Testis (tissue), 2 donors: ENCODE measurements at regions not wholly inside any gene's neighbourhood (a gene's known extent, or its start where the extent isn't known, plus 50 kb on each side); places are given as distances from the start of the nearest gene placed in this dataset.
A peak's percentile ranks its signal among the peaks of the same experiment; 100 is the strongest.
"Not testable (repeated sequence)": the region's sequence is repeated elsewhere in the genome, so short reads cannot be mapped to it uniquely, and the experiment has no call there.

Experiments
- DNase-seq: peaks from one replicate; pipeline ENCODE4 v3.0.0-alpha.2; 2019
- H3K27ac ChIP-seq, 2 donors: fragments of 200-600 bp; sonication (generic); one replicate each; pipeline ENCODE4 v1.5.1; 2019
- H3K27me3 ChIP-seq: fragments of 200-600 bp; sonication (generic); one replicate; pipeline ENCODE4 v1.5.1; 2019
- H3K36me3 ChIP-seq: fragments of 200-600 bp; sonication (generic); one replicate; pipeline ENCODE4 v1.5.1; 2017; ENCODE audit warnings: low read depth; ENCODE audit errors: missing control alignments
- H3K4me1 ChIP-seq: fragments of 200-600 bp; sonication (generic); one replicate; pipeline ENCODE4 v1.5.1; 2019
- H3K4me3 ChIP-seq, 2 donors: fragments of 200-600 bp; sonication (generic); one replicate each; pipeline ENCODE4 v1.5.1; 2017 to 2019
- H3K9me3 ChIP-seq: fragments of 200-600 bp; sonication (generic); one replicate; pipeline ENCODE4 v1.5.1; 2017
- POLR2A ChIP-seq: fragments of 450-650 bp; IDR thresholded peaks from one replicate; pipeline ENCODE4 v1.6.1; 2017; ENCODE audit warnings: antibody characterized with exemption, mild to moderate bottlenecking, moderate library complexity
- WGBS, 2 donors: methylation state at CpG; one replicate each; pipeline ENCODE4 v1.1.5; 2018; 5-methylcytosine and 5-hydroxymethylcytosine counted together
- intact Hi-C: fragments of 100-400 bp; cut with DNase I; formaldehyde crosslinking; loops from one replicate; pipeline ENCODE4 v1.15.1; 2023; ENCODE audit warnings: low total_unique reads
- TF ChIP-seq, protein P1 (sequence below), 3 experiments: fragments of 450-650 bp in 2 of 3; fragments of 200-600 bp in 1 of 3; sonication (generic) in 1 of 3; IDR thresholded peaks; one replicate each; pipeline ENCODE4 v1.5.1; 2016 to 2019; ENCODE audit warnings: antibody characterized with exemption in 3 of 3, mild to moderate bottlenecking in 2 of 3, moderate library complexity in 1 of 3

DNA sequence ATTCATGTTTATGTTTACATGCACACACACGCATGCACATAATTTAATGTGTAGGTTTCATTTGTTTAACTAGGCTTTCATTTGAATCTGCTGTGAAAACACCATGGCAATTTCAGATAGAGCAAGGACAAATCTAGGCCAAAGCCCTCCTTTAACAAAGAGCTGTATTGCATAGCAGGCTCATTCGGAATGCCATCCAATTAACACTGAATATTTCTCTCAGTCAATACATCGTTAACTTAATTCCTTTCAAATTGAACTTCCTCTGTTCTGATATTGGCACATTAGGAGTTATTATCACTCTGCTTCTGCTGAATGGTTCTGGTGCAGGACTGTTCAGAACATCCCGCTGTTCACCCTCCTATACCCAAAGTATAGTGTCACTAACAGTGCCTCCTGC lies 435.1 kb upstream of the CDH20 start:
- 87 to 95% methylated on average over 4 of the region's 4 CpGs for WGBS, 2 donors
- Histone ChIP-seq H3K27ac (no peak overlapping the region), H3K4me1 (no peaks in the 10 kb centered on the region), H3K27me3 (no peaks in the 10 kb centered on the region), H3K4me3 (no peak overlapping the region), H3K9me3 (no peaks in the 10 kb centered on the region), H3K36me3 (no peaks in the 10 kb centered on the region)
- DNase-seq: no peak
- no peak for TF ChIP-seq POLR2A
- TF ChIP-seq, protein P1, sequence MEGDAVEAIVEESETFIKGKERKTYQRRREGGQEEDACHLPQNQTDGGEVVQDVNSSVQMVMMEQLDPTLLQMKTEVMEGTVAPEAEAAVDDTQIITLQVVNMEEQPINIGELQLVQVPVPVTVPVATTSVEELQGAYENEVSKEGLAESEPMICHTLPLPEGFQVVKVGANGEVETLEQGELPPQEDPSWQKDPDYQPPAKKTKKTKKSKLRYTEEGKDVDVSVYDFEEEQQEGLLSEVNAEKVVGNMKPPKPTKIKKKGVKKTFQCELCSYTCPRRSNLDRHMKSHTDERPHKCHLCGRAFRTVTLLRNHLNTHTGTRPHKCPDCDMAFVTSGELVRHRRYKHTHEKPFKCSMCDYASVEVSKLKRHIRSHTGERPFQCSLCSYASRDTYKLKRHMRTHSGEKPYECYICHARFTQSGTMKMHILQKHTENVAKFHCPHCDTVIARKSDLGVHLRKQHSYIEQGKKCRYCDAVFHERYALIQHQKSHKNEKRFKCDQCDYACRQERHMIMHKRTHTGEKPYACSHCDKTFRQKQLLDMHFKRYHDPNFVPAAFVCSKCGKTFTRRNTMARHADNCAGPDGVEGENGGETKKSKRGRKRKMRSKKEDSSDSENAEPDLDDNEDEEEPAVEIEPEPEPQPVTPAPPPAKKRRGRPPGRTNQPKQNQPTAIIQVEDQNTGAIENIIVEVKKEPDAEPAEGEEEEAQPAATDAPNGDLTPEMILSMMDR (IDR thresholded peaks at IDR 0.05): no peak
- intact Hi-C loops: no loop called here

DNA sequence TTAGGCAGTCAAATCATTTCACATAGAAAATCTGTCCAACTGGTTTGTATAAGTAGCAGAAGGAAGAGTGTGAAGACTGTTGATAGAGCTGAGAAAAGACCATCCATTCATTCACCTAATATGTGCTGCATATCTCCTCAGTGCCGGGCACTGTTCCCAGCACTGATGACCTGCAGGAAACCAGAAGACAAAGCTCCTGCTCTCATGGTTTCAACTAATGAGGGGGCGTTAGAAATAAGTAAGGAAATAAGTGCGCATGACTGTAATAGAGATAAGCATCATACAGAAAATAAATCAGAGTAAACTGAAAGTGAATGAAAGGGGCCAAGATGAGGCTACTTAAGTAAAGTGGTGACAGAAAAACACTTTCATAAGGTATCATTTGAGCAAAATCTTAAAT lies 427.5 kb upstream of the CDH20 start:
- Histone ChIP-seq H3K36me3 (no peaks in the 10 kb centered on the region), H3K27me3 (no peaks in the 10 kb centered on the region), H3K4me1 (no peaks in the 10 kb centered on the region), H3K27ac (no peak overlapping the region), H3K4me3 (no peak overlapping the region), H3K9me3 (no peaks in the 10 kb centered on the region)
- intact Hi-C loops: no loop called here
- TF ChIP-seq, protein P1 (IDR thresholded peaks at IDR 0.05): no peak
- TF ChIP-seq POLR2A: no peak
- no peak for DNase-seq
- 54 to 58% methylated on average over 3 of the region's 3 CpGs for whole genome bisulfite sequencing, 2 donors

DNA sequence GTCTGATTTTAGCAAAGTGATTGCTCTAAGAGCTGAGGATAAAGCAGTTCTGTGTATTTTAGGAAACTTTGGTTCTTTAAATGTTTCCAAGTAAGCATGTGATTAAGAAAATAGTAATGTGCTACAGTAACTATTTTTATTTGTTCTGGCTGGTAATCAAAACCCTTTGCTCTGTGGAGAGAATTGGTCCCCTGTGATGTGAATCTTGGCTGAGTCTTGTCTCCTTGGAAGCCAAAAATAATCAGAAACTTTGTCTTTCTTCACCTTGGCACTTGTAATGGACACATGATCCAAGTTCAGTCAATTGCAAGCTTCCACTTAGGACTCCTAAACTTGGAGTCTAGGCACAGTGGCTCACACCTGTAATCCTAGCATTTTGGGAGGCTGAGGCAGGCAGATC lies 422.7 kb upstream of the CDH20 start:
- TF ChIP-seq, protein P1 (IDR thresholded peaks at IDR 0.05): no peak
- no peak for TF ChIP-seq POLR2A
- Histone ChIP-seq H3K36me3 (no peaks in the 10 kb centered on the region), H3K4me1 (no peaks in the 10 kb centered on the region), H3K27ac (no peak overlapping the region), H3K27me3 (no peaks in the 10 kb centered on the region), H3K4me3 (no peak overlapping the region), H3K9me3 (no peaks in the 10 kb centered on the region)
- peak; percentile 25 for DNase-seq
- intact Hi-C loops: no loop called here

DNA sequence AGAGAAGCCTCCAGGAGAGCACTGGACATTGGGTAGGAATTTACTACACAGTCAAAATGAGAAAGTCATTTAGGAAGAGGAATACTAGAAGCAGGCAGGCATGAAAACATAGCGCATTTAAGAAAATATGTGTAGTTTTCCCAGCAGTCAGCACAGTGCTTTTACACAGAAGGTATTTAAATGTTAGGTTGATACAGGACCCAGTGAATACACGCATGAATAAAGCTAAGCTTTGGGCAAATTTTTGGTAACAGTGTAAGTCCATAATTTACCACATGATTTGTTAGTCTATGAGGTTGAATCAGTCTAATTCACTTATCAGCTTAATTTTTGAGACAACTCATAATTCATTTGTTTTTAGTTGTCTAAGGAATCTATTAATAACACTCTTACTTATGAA lies 421.7 kb upstream of the CDH20 start:
- no peak for DNase-seq
- Histone ChIP-seq H3K4me1 (no peaks in the 10 kb centered on the region), H3K9me3 (no peaks in the 10 kb centered on the region), H3K27ac (no peak overlapping the region), H3K27me3 (no peaks in the 10 kb centered on the region), H3K4me3 (no peak overlapping the region), H3K36me3 (no peaks in the 10 kb centered on the region)
- TF ChIP-seq, protein P1 (IDR thresholded peaks at IDR 0.05): no peak
- no peak for TF ChIP-seq POLR2A
- intact Hi-C loops: no loop called here
- 83% methylated on average over 2 of the region's 2 CpGs for WGBS, 2 donors

DNA sequence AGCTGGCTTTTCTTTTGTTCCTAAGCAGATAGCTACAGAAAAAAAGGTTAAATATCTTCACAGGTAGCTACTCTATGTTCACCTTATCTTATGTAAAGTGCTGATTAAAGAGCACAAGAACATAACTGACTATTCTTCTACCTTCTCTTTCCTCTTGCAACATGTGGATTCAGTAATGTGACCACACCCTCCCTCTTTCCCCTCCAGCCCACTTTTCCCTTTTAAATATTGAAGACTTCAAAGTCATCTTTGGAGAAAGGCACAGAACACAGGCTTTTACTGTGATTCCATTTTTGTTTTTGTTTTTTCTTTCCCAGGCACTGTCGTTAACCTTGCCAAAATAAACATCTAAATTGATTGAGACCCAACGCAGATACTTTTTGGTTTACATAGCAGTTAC lies 418.1 kb upstream of the CDH20 start:
- Histone ChIP-seq H3K4me1 (no peaks in the 10 kb centered on the region), H3K9me3 (no peaks in the 10 kb centered on the region), H3K4me3 (no peak overlapping the region), H3K27me3 (no peaks in the 10 kb centered on the region), H3K36me3 (no peaks in the 10 kb centered on the region), H3K27ac (no peak overlapping the region)
- 49 to 57% methylated on average over 2 of the region's 2 CpGs for WGBS, 2 donors
- TF ChIP-seq, protein P1 (IDR thresholded peaks at IDR 0.05): no peak
- TF ChIP-seq POLR2A: no peak
- intact Hi-C loops: no loop called here
- DNase-seq: no peak

DNA sequence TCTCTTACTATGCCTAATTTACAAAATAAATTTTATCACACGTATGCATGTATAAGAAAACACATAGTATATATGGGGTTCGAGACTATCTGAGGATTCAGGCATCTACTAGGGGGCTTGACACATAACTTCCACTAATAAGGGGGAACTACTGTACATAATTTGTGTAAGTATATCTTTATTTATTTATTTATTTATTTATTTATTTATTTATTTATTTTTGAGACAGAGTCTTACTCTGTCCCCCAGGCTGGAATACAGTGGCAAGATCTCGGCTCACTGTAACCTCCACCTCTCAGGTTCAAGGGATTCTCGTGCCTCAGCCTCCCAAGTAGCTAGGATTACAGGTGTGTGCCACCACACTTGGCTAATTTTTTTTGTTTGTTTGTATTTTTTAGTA lies 414.4 kb upstream of the CDH20 start:
- intact Hi-C loops, H3K36me3 ChIP-seq, H3K4me3 ChIP-seq, H3K9me3 ChIP-seq, H3K4me1 ChIP-seq, H3K27me3 ChIP-seq, H3K27ac ChIP-seq, DNase-seq: not testable (repeated sequence)
- 94% methylated on average over 4 of the region's 4 CpGs for WGBS, 2 donors
